ENCODE measurements at regions not wholly inside any gene's neighbourhood (a gene's known extent, or its start where the extent isn't known, plus 50 kb on each side); places are given as distances from the start of the nearest gene placed in this dataset.
A peak's percentile ranks its signal among the peaks of the same experiment; 100 is the strongest.

GRCh38 chr20:52564594-52564993 lies 373.0 kb upstream of the ZFP64 start:
- DNase-seq (no peak), ATAC-seq (no peak)
- intact Hi-C loops (cut with DNase I, micrococcal nuclease): no loop called here

DNA sequence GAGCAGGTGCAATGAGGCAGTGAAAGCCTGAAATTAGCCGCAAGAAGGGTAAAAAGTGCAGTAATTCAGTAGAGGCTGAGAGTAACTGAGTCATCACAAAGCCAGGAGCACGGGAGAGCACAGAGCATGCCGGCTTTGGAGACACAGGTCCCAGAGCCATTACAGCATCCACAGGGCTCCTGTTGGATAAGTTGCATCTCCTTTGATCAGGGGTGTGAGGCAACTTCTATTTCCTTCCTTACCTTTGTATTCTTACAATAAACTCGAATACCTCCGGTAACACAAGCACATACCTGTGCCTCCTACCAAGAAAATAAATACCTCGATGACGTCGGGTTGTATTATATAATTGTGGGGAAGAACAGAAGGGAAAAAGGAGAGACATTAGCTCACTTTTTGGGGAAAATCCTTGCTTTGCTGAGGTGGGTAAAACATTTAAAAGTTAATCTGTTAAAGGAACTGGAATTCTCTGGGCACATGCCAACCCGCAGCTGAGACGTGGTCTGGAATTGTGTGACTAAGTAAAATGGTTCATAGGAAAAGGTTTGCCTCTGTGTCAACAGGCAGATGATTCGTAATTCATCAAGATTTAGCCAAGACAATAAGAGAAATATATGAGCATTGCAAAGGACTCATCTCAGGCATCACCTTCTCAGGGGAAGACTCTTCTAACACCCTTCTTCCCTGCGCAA lies 360.7 kb upstream of the ZFP64 start:
- DNase-seq (no peak), ATAC-seq (no peak)
- intact Hi-C loops (cut with DNase I, micrococcal nuclease): no loop called here

GRCh38 chr20:52542131-52542530 lies 350.6 kb upstream of the ZFP64 start:
- DNase-seq (no peak), ATAC-seq (no peak)
- intact Hi-C loops (cut with DNase I, micrococcal nuclease): no loop called here

DNA sequence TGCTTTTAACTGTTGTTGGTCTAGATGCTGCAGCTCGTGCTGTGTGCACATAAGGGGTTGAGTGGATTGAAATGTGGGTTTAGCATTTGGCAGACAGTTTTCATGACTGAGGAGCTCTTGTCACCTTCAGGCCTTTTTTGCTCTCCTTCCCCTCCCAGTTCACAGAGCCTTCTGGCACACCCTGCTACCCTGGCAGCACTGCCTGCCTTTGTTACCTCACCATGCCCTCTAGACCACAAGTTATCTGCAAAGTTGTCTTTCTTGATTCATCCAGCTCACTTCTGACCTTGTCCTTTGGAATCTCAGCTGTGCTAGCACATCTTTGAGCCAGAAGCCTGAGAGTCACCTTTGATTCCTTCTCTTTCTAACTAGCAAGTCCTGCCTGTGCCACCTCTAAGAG lies 348.9 kb upstream of the ZFP64 start:
- DNase-seq: no peak
- intact Hi-C loops (cut with DNase I, micrococcal nuclease): no loop called here
- ATAC-seq: peak; percentile 79

DNA sequence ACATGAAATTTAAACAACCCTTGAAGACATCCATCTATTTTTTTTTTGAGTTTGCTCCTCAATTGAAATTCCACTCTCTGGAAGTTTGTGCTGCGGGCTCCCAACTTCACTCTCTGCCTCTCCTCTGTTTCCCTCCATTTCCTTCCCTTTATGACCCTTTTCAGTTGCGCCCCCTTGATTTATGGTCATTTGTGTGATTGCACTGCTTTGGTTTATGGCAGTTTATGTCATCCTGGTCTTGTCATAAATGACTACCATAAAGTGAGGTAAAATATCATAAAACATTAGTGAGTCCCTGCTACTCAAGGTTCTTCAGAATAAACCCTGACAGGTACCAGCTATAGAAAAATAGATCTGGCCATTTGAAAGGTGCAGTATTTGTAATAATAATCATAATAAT lies 348.3 kb upstream of the ZFP64 start:
- intact Hi-C loops (cut with DNase I, micrococcal nuclease): no loop called here
- no peak for DNase-seq
- ATAC-seq: peak; percentile 96

- intact Hi-C loops (cut with DNase I, micrococcal nuclease): no loop called here
- ATAC-seq: no peak
- DNase-seq: no peak
These were observed 345.3 kb upstream of the ZFP64 start for GRCh38 chr20:52536841-52537400.

- intact Hi-C loops (cut with DNase I, micrococcal nuclease): no loop called here
- DNase-seq (no peak), ATAC-seq (no peak)
These were observed 344.5 kb upstream of the ZFP64 start for GRCh38 chr20:52536040-52536439.

DNA sequence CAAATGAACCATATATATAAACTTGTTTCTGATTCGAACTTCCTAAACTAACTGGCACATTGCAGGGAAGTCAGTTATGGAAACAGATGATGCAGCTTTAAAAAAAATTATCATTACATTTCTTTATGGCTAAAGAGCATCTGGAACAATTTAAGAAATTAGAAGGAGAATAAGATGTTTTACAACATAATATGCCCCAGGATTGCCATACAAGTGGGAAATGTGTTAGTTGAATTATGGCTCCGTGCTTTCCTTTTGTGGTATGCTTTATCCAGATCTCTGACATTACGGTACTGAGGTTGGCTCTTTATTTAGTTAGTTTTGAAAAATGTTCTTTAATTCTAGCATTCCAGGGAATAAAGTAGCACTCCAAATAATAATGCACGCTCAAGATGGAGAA lies 343.0 kb upstream of the ZFP64 start:
- DNase-seq (no peak), ATAC-seq (no peak)
- intact Hi-C loops (cut with DNase I, micrococcal nuclease): no loop called here

GRCh38 chr20:52533401-52533800 lies 341.8 kb upstream of the ZFP64 start:
- intact Hi-C loops (cut with DNase I, micrococcal nuclease): no loop called here

DNA sequence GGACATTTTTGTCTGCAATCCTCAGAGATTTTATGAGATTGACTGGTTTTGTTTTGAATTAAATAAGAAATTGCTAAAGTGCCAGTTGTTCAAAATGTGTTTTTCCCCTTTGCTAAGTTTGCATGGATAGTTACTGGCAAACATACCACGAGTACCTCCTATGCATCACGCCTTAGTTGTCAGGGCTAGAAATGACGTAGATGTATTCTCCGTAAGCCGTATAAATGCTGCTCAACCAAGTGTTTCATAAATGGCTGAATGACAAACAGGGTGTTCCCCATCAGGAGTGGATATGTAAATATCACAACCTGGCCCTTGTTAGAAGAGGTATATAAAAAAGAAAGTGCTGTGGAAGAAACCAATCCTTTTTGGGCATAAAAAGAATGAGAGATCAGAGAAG lies 341.1 kb upstream of the ZFP64 start:
- ATAC-seq (no peak), DNase-seq (no peak)
- intact Hi-C loops (cut with DNase I, micrococcal nuclease): no loop called here

More at GRCh38 chr20:52533401-52533800, 341.8 kb upstream of the ZFP64 start:
- ATAC-seq (no peak), DNase-seq (no peak)

DNA sequence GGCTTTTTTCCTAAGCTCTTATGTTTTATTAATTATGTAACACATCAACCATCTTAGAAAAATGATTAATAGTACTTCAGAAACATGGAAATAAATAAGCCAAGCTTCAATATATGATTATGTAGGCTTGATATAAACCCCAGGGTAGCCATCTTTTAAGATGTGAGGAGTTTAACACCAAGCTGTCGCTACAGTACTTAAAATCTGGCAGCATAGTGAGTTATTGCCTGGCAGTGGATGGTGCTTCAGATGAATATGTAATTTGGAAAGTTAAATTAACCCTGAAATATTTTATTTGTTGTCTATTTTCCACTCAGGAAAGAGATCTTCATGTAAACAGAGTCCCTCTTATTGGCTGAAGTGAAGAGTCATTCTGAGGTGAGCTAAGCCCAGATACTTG lies 339.0 kb upstream of the ZFP64 start:
- DNase-seq (no peak), ATAC-seq (no peak)
- intact Hi-C loops (cut with DNase I, micrococcal nuclease): no loop called here

DNA sequence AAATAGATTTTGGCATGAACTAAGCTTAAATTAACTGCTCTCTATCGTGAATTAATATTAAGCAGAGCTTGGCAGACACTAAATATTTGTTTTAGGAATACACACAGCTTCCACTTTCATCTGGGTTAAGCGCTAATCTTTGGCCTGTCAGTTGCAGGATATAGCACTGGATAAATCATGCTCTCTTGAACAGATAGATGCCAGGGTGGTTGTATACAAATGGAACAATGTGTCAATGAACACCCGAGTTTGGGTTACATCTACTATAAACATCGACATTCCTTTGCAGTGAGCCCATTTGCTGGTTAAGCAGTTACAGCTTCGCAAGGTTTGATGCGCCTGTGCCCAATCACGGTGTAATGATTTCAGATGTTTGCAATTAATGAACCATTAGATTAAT lies 338.2 kb upstream of the ZFP64 start:
- ATAC-seq (no peak), DNase-seq (no peak)
- intact Hi-C loops (cut with DNase I, micrococcal nuclease): no loop called here

GRCh38 chr20:52524861-52525260 lies 333.3 kb upstream of the ZFP64 start:
- no peak for DNase-seq
- intact Hi-C loops (cut with DNase I, micrococcal nuclease): no loop called here
- no peak for ATAC-seq

DNA sequence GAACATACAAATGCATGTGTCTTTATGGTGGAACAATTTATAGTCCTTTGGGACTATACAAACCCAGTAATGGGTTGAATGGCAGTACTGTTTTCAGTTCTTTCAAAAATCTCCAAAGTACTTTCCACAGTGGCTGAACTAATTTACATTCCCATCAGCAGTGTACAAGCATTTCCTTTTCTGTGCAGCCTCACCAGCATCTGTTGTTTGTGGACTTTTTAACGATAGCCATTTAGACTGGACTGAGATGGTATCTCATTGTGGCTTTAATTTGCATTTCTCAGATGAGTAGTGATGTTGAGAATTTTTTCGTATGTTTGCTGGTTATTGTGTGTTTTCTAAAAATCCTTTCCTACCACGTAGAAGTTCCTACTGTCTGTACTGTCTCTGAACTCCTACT lies 327.2 kb upstream of the ZFP64 start:
- ATAC-seq: no peak
- intact Hi-C loops (cut with DNase I, micrococcal nuclease): no loop called here
- DNase-seq: no peak

GRCh38 chr20:52515877-52516276 lies 324.3 kb upstream of the ZFP64 start:
- DNase-seq (no peak), ATAC-seq (no peak)
- intact Hi-C loops (cut with DNase I, micrococcal nuclease): no loop called here

- DNase-seq: no peak
- no peak for ATAC-seq
- intact Hi-C loops (cut with DNase I, micrococcal nuclease): no loop called here
These were observed 308.6 kb upstream of the ZFP64 start for GRCh38 chr20:52500157-52500556.

DNA sequence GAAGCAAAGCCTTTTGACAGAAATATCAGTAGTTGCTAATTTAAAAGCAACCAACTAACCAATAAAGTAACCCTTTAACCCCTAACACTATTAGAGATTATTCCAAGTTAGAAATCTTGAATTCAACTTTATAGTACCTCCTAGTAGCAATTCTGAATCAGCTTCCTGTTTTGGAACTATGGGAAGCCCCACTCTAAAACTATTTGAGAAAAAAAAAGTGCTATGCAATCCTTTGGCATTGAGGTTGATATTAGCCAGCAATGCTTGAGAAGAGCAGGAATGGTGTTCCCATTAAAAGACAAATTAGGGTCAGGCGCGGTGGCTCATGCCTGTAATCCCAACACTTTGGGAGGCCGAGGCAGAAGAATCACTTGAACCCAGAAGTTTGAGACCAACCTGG lies 306.2 kb upstream of the ZFP64 start:
- DNase-seq: no peak
- ATAC-seq: no peak
- intact Hi-C loops (cut with DNase I, micrococcal nuclease): no loop called here

DNA sequence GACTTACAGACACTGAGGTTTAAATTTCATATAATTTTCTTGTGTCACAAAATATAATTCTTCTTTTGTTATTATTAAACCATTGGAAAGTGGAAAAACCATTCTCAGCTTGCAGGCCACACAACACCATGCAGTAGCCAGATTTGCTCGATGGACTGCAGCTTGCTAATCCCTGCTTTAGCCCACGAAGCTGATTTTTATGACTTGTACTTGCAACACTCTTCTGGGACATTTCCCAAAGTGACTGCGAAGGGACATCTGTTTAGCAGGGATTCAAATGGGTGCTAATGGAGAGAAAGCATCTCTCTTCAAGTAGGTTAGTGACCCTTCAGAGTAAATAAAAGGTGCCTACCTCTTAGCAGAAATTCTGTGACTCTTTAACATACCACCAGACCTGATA lies 304.6 kb upstream of the ZFP64 start:
- intact Hi-C loops (cut with DNase I, micrococcal nuclease): no loop called here
- ATAC-seq: no peak
- DNase-seq: no peak

DNA sequence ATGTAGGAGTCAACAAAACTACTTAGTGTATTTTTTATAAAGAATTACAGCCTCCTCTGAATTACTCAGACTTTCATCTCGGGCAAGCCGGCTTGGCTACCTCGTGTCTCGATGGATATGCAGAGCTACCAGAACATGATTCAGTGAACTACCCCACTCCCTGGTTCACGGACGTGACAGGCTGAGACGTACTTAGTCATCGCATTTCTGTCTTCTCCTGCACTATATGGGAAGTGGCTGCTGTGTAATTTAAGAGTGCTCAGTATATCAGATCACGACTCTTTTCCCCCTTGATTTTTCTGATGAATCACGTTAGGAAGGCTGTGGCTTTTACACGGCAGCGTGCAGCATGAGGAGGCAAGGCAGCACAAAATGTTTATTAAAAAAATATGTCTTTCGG lies 302.7 kb upstream of the ZFP64 start:
- ATAC-seq (no peak), DNase-seq (no peak)
- intact Hi-C loops (cut with DNase I, micrococcal nuclease): no loop called here

- intact Hi-C loops (cut with DNase I, micrococcal nuclease): no loop called here
- DNase-seq (no peak), ATAC-seq (no peak)
These were observed 301.7 kb upstream of the ZFP64 start for GRCh38 chr20:52493171-52493721.

All from left colon (tissue), 2 donors.